GM13977 (cell line): ENCODE measurements at regions not wholly inside any gene's neighbourhood (a gene's known extent, or its start where the extent isn't known, plus 50 kb on each side); places are given as distances from the start of the nearest gene placed in this dataset.

Experiments
- DNase-seq: peaks from one replicate; pipeline ENCODE4 v3.0.0; 2012; ENCODE audit warnings: low spot score
- CTCF ChIP-seq: IDR thresholded peaks from 2 replicates; pipeline ENCODE4 v1.5.1; 2012; ENCODE audit warnings: mild to moderate bottlenecking, control low read depth; ENCODE audit not compliant: insufficient read depth; ENCODE audit errors: extremely low read depth, missing control alignments
- in situ Hi-C: fragments of 300-500 bp; cut with MboI; formaldehyde crosslinking; loops from one replicate; pipeline ENCODE4 v1.12.0; 2022; ENCODE audit warnings: low sequenced_read_pairs, low pct_unique_long_range_greater_than_20kb, mixed read lengths, inconsistent platforms; ENCODE audit not compliant: unreplicated experiment

DNA sequence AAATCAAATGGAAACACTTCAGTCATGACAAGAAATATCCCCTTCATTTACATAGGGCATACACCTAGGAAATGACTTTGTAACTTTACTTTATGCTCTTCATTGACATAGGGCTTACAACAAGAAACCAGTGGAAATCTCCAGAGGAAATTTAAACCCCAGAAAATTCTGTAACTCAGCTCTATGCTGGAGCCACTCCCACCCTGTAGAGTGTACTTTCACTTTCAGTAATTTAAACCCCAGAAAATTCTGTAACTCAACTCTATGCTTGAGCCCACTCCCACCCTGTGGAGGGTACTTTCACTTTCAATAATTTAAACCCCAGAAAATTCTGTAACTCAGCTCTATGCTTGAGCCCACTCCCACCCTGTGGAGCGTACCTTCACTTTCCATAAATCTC, 987.1 kb upstream of the CADM2 start:
- TF ChIP-seq CTCF, result no peak
- in situ Hi-C loops, result no loop called here
- no peak for DNase-seq

DNA sequence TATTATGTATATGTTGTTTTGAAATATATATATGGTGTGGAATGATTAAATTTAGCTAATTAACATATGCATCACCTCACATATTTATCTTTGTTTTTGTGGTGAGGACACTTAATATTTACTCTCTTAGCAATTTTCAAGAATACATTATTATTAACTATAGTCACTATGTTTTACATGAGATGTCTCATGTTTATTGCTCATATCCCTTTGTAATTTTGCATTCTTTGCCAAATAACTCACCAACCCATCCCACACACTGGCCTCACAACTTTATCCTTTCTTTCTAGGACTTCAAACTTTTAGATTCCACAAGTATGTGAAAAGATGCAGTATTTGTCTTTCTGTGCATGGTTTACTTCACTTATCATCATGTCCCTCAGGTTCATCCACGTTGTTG, 950.2 kb upstream of the CADM2 start:
- no peak for DNase-seq
- in situ Hi-C loops, result no loop called here
- no peak for TF ChIP-seq CTCF

GRCh38 chr3:84023842-84024241, 934.9 kb upstream of the CADM2 start:
- no peak for DNase-seq
- TF ChIP-seq CTCF, result no peak
- in situ Hi-C loops, result no loop called here

DNA sequence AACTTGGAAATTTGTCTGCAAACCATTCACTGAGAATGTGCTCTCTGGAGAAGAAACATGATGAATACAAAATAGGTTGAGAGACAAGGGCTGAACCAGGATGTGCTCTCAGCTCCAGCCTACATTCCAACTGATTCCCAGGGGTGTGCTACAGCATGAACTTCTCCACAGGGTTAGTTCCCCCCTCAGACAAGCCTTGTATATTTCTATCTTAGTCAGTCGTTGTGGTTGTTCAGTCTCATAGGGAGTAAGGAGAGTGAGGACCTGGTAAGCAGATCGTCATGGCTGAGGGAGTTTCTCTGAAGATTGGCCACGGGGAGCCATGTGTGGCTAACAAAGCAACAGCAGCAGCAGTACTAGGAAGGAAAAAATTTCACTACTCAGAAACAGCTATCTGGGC, 919.7 kb upstream of the CADM2 start:
- no peak for DNase-seq
- in situ Hi-C loops, result no loop called here
- TF ChIP-seq CTCF, result no peak

DNA sequence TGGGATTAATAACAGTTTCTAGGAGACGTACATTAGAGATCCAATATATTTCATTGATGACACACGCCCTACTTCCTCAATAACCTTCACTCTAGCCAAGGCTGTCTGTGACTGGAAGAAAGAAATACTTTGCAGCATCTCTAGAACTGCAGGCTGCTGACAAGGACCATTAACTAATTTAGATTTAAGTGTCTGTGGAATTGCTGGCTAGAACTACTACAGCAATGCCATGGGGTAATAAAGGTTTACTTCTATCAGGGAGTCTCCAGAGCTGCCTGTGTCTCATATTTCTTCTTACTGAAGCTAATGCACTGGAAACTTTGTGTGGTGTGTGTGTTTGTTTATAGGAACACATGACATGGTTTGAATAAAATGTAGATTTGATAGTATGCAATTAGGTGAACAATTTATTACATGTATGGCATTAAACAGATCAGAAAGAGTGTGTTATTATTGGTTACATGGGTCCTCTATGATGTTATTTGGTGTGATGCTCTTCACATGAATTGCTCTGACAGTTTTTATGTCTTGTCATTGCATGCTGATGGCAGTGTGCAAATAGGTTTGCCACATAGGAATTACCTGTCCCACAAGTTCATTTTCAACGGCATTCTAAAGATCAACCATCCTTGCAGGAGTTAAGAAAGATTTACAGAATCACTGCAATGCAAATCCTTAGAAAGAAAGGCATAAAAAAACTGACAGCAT, 916.2 kb upstream of the CADM2 start:
- no peak for TF ChIP-seq CTCF
- no peak for DNase-seq
- in situ Hi-C loops, result no loop called here

DNA sequence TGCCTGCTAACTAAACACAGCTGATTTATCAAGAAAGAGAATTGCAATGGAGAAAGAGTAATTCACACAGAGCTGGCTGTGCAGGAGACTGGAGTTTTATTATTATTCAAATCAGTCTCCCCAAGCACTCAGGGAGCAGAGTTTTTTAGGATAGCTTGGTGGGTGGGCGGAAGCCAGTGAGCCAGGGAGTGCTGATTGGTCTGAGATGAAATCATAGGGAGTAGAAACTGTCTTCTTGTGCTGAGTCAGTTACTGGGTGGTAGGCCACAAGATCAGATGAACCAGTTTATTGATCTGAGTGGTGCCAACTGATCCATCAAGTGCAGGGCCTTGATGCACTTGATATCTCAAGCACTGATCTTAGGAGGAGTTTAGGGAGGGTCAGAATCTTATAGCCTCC, 891.9 kb upstream of the CADM2 start:
- no peak for TF ChIP-seq CTCF
- DNase-seq, result no peak
- in situ Hi-C loops, result no loop called here
